GM12878 (cell line): ENCODE measurements at regions not wholly inside any gene's neighbourhood (a gene's known extent, or its start where the extent isn't known, plus 50 kb on each side); places are given as distances from the start of the nearest gene placed in this dataset.

Experiments
- ATAC-seq: fragments of 200-7000 bp; cut with Tn5 transposase; 3 replicates; pipeline ENCODE4 v1.9.1; 2020; ENCODE audit warnings: mild to moderate bottlenecking, moderate library complexity
- BruUV-seq: library from RNA; stranded (reverse); fragments of 400-500 nt; replicated peaks from 2 replicates; lab custom pipeline; 2021; lab: Mats Ljungman, UMichigan
- CTCF ChIA-PET: fragments of 300-600 bp; sonication (Branson Sonifier 250); formaldehyde crosslinking; extraction: SDS; loops from one replicate; lab custom pipeline; 2021; ENCODE audit warnings: inconsistent platforms; lab: Yijun Ruan, JAX
- POLR2A ChIA-PET: fragments of 350-600 bp; formaldehyde crosslinking; extraction: SDS; loops from one replicate; lab custom pipeline; 2021; ENCODE audit warnings: inconsistent platforms; lab: Charles Lee
- RAD21 ChIA-PET: fragments of 300-600 bp; sonication (Branson Sonifier 250); formaldehyde crosslinking; loops from one replicate; lab custom pipeline; 2023; ENCODE audit warnings: antibody characterized with exemption; ENCODE audit not compliant: unreplicated experiment; lab: Charles Lee
- SMC1A ChIA-PET: fragments of 300-600 bp; sonication (Branson Sonifier 250); formaldehyde crosslinking; loops from one replicate; lab custom pipeline; 2023; ENCODE audit not compliant: unreplicated experiment, uncharacterized antibody; lab: Charles Lee
- DNase-seq: peaks from one replicate; pipeline ENCODE4 v3.0.0-alpha.2; 2011; ENCODE audit warnings: low read depth, low spot score
- FAIRE-seq: peaks from 3 replicates; lab custom pipeline; 2011; peaks lifted over from hg19 to GRCh38; lab: Jason Lieb, UNC
- H2AFZ ChIP-seq: 2 replicates; pipeline ENCODE4 v1.6.0; 2011; ENCODE audit warnings: low read depth, low read length, control low read depth; ENCODE audit not compliant: control insufficient read depth
- H3K27ac ChIP-seq: 2 replicates; pipeline ENCODE4 v1.5.1; 2011; ENCODE audit warnings: control low read depth; ENCODE audit not compliant: control insufficient read depth, insufficient read depth
- H3K27me3 ChIP-seq, 2 experiments: replicated peaks in 1 of 2; 2 replicates each; pipeline versions ENCODE4 v1.6.0 to v1.6.1; 2011; ENCODE audit warnings: low read length in 1 of 2; ENCODE audit not compliant: control insufficient read depth in 2 of 2, insufficient read depth in 2 of 2
- H3K36me3 ChIP-seq, 2 experiments: 2 replicates each; pipeline ENCODE4 v1.5.1; 2011; ENCODE audit warnings: low read length in 1 of 2; ENCODE audit not compliant: control insufficient read depth in 2 of 2, insufficient read depth in 2 of 2
- H3K4me1 ChIP-seq: 2 replicates; pipeline ENCODE4 v1.6.1; 2011; ENCODE audit warnings: mild to moderate bottlenecking, low read length, moderate library complexity, mixed read lengths; ENCODE audit not compliant: control insufficient read depth, insufficient read depth
- H3K4me2 ChIP-seq: 2 replicates; pipeline ENCODE4 v1.6.0; 2011; ENCODE audit warnings: control low read depth; ENCODE audit not compliant: control insufficient read depth, insufficient read depth
- H3K4me3 ChIP-seq: fragments of 200-600 bp; sonication (generic); 2 replicates; pipeline ENCODE4 v1.5.1; 2016
- H3K79me2 ChIP-seq: 2 replicates; pipeline ENCODE4 v1.6.0; 2011; ENCODE audit warnings: low read length; ENCODE audit not compliant: control insufficient read depth, insufficient read depth
- H3K9ac ChIP-seq: 2 replicates; pipeline ENCODE4 v1.8.0; 2011; ENCODE audit warnings: low read length, control low read depth, mixed read lengths; ENCODE audit not compliant: control insufficient read depth, insufficient read depth
- H3K9me3 ChIP-seq: replicated peaks from 3 replicates; pipeline ENCODE4 v1.5.1; 2011; ENCODE audit warnings: mild to moderate bottlenecking, low read length; ENCODE audit not compliant: control insufficient read depth, insufficient read depth
- H4K20me1 ChIP-seq: 2 replicates; pipeline ENCODE4 v1.6.0; 2011; ENCODE audit not compliant: control insufficient read depth, insufficient read depth
- ATF7 ChIP-seq: fragments of 450-650 bp; IDR thresholded peaks from 2 replicates; pipeline ENCODE4 v1.6.1; 2016; ENCODE audit warnings: low read depth, mild to moderate bottlenecking
- BACH1 ChIP-seq: fragments of 450-650 bp; IDR thresholded peaks from 2 replicates; pipeline ENCODE4 v1.6.1; 2017; ENCODE audit warnings: mild to moderate bottlenecking, borderline replicate concordance
- FOS ChIP-seq: IDR thresholded peaks from 3 replicates; pipeline ENCODE4 v1.6.1; 2011; ENCODE audit warnings: borderline replicate concordance; ENCODE audit not compliant: insufficient read length; ENCODE audit errors: extremely low read depth
- GATAD2B ChIP-seq: fragments of 450-650 bp; conservative IDR thresholded peaks from 2 replicates; pipeline ENCODE4 v1.6.1; 2017; ENCODE audit warnings: low read depth, mild to moderate bottlenecking, moderate library complexity
- HDAC2 ChIP-seq: fragments of 200-600 bp; sonication (generic); IDR thresholded peaks from 2 replicates; pipeline ENCODE4 v1.6.1; 2017
- IRF4 ChIP-seq: IDR thresholded peaks from 2 replicates; pipeline ENCODE4 v1.6.1; 2011; ENCODE audit warnings: low read depth, low read length
- JUND ChIP-seq: IDR thresholded peaks from 2 replicates; pipeline ENCODE4 v1.6.1; 2012; ENCODE audit warnings: low read depth, mild to moderate bottlenecking, low read length, improper control_type of control experiment, moderate library complexity
- MXI1 ChIP-seq: fragments of 150-350 bp; IDR thresholded peaks from 2 replicates; pipeline ENCODE4 v1.6.1; 2011; ENCODE audit warnings: low read depth, mild to moderate bottlenecking, inconsistent platforms, low read length, improper control_type of control experiment
- MYC ChIP-seq: IDR thresholded peaks from 2 replicates; pipeline ENCODE4 v1.6.1; 2011; ENCODE audit warnings: mild to moderate bottlenecking, low read length, moderate library complexity, inconsistent platforms; ENCODE audit not compliant: insufficient read depth, insufficient replicate concordance, insufficient read length, severe bottlenecking
- RAD51 ChIP-seq: fragments of 450-650 bp; IDR thresholded peaks from 2 replicates; pipeline ENCODE4 v1.6.1; 2016; ENCODE audit warnings: moderate library complexity, mild to moderate bottlenecking, inconsistent platforms
- SMARCA5 ChIP-seq: fragments of 450-650 bp; IDR thresholded peaks from 2 replicates; pipeline ENCODE4 v1.6.1; 2017; ENCODE audit warnings: mild to moderate bottlenecking
- TAF1 ChIP-seq: IDR thresholded peaks from 2 replicates; pipeline ENCODE4 v1.6.1; 2011; ENCODE audit warnings: mild to moderate bottlenecking, low read depth, low read length, borderline replicate concordance
- WGBS: methylation state at CpG from one replicate; pipeline ENCODE4 v1.1.6; 2016; ENCODE audit warnings: low lambda C conversion rate; ENCODE audit not compliant: insufficient replicate concordance, insufficient coverage; ENCODE audit errors: missing lambda C conversion rate; 5-methylcytosine and 5-hydroxymethylcytosine counted together
- in situ Hi-C: fragments of 300-500 bp; cut with MboI; formaldehyde crosslinking; loops from 9 replicates; pipeline ENCODE4 v1.14.3; 2018; ENCODE audit warnings: mixed read lengths
- intact Hi-C: fragments of 100-400 bp; cut with micrococcal nuclease; formaldehyde crosslinking; loops from one replicate; pipeline ENCODE4 v1.14.2; 2022; ENCODE audit not compliant: unreplicated experiment
- TF ChIP-seq, protein P1 (sequence below): IDR thresholded peaks from 2 replicates; pipeline ENCODE4 v1.6.1; 2011; ENCODE audit warnings: borderline replicate concordance, low read depth, mild to moderate bottlenecking, moderate library complexity, low read length; ENCODE audit not compliant: insufficient read depth, poor library complexity, severe bottlenecking

DNA sequence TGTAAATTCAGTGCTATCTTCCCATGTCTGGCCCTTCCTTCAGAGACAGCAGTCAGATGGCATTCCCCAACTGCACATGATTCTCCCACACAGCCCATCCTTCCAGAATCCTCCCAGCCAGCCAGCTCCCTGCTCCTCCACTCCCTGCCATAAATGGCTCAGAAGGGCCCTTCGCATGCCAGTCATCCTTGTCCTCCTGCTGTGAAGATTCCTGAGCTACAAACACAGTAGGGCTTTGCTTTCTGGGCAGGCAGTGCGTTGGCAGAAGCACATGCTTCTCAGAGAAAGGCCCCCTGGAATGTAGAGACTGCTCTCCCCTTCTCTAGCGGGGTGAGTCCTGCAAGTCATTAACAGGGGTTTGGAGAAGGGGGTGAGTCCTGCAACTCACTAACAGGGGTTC is 71.9 kb downstream of the TEX51 start:
- in situ Hi-C loops (no loop called here), intact Hi-C loops (loop anchor here (5.0 kb wide), 1 partner anchor 67 kb away; no protein-coding TSS in a partner anchor)
- no peaks in the 10 kb centered on the region for H3K4me1 ChIP-seq
- DNase-seq (no peak), ATAC-seq (no peak), FAIRE-seq (no peak)
- no peaks in the 10 kb centered on the region for H3K9me3 ChIP-seq
- ChIA-PET POLR2A (no interaction called here), RAD21 (no interaction called here), CTCF (interaction anchor here (0.7 to 2.9 kb wide), 12 partner anchors 32 to 443 kb away, joined by 3 to 25 read pairs (median 7); no protein-coding TSS in a partner anchor), SMC1A (interaction anchor here (0.7 to 2.4 kb wide), 4 partner anchors 79 to 442 kb away, joined by 3 to 7 read pairs (median 5); no protein-coding TSS in a partner anchor)
- no peak overlapping the region for H3K27ac ChIP-seq
- no peak overlapping the region for H3K9ac ChIP-seq
- BruUV-seq: no TSS peak
- WGBS: 21% methylated on average over 3 of the region's 3 CpGs
- no peaks in the 10 kb centered on the region for H4K20me1 ChIP-seq
- no peaks in the 10 kb centered on the region for H3K36me3 ChIP-seq
- H2AFZ ChIP-seq: no peak overlapping the region
- H3K79me2 ChIP-seq: no peaks in the 10 kb centered on the region
- TF ChIP-seq, protein P1, sequence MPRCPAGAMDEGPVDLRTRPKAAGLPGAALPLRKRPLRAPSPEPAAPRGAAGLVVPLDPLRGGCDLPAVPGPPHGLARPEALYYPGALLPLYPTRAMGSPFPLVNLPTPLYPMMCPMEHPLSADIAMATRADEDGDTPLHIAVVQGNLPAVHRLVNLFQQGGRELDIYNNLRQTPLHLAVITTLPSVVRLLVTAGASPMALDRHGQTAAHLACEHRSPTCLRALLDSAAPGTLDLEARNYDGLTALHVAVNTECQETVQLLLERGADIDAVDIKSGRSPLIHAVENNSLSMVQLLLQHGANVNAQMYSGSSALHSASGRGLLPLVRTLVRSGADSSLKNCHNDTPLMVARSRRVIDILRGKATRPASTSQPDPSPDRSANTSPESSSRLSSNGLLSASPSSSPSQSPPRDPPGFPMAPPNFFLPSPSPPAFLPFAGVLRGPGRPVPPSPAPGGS: no peak
- TF ChIP-seq GATAD2B: no peak
- TF ChIP-seq MXI1: no peak
- no peak for TF ChIP-seq JUND
- TF ChIP-seq BACH1: no peak
- TF ChIP-seq SMARCA5: no peak
- no peak for TF ChIP-seq MYC
- no peak for TF ChIP-seq FOS
- TF ChIP-seq HDAC2: no peak
- no peak for TF ChIP-seq TAF1
- no peak for TF ChIP-seq IRF4
- TF ChIP-seq ATF7: no peak
- no peak for TF ChIP-seq RAD51
- no peak overlapping the region for H3K4me3 ChIP-seq
- H3K27me3 ChIP-seq: peaks cover 0 to 3% of the 10 kb centered on the region in 2 experiments; a peak in 3 of 4 replicates
- no peak overlapping the region for H3K4me2 ChIP-seq
